Muscle layer of duodenum (tissue), 2 donors: ENCODE measurements at regions not wholly inside any gene's neighbourhood (a gene's known extent, or its start where the extent isn't known, plus 50 kb on each side); places are given as distances from the start of the nearest gene placed in this dataset.

Source experiments
- H3K27ac ChIP-seq: one replicate; pipeline ENCODE4 v1.7.0; 2013; ENCODE audit warnings: mild to moderate bottlenecking, low read length
- H3K27me3 ChIP-seq: one replicate; pipeline ENCODE4 v1.7.0; 2013; ENCODE audit warnings: low read depth, mild to moderate bottlenecking, control low read depth, low read length
- H3K36me3 ChIP-seq, 2 donors: one replicate each; pipeline ENCODE4 v1.7.0; 2013; ENCODE audit warnings: low read length in 2 of 2, control low read depth in 1 of 2, mild to moderate bottlenecking in 1 of 2; ENCODE audit not compliant: insufficient read depth in 2 of 2, control insufficient read depth in 1 of 2
- H3K4me1 ChIP-seq, 2 donors: one replicate each; pipeline ENCODE4 v1.7.0; 2013; ENCODE audit warnings: low read length in 2 of 2, mild to moderate bottlenecking in 2 of 2, control low read depth in 1 of 2, moderate library complexity in 1 of 2; ENCODE audit not compliant: insufficient read depth in 2 of 2, control insufficient read depth in 1 of 2
- H3K4me3 ChIP-seq, 2 donors: one replicate each; pipeline ENCODE4 v1.7.0; 2013; ENCODE audit warnings: low read length in 2 of 2, low read depth in 1 of 2, mild to moderate bottlenecking in 1 of 2
- H3K9me3 ChIP-seq, 2 donors: one replicate each; pipeline ENCODE4 v1.7.0; 2013; ENCODE audit warnings: low read length in 2 of 2, control low read depth in 1 of 2, mild to moderate bottlenecking in 1 of 2; ENCODE audit not compliant: control insufficient read depth in 1 of 2
- donor health status: healthy.

- no peak overlapping the region for H3K27ac ChIP-seq
- no peaks in the 10 kb centered on the region for H3K36me3 ChIP-seq
- no peaks in the 10 kb centered on the region for H3K27me3 ChIP-seq
- H3K4me3 ChIP-seq: no peak overlapping the region
- H3K4me1 ChIP-seq: no peaks in the 10 kb centered on the region
- no peaks in the 10 kb centered on the region for H3K9me3 ChIP-seq
Observed at GRCh38 chr1:187443939-187444338, 615.2 kb downstream of the PLA2G4A start.

- Histone ChIP-seq H3K9me3 (no peaks in the 10 kb centered on the region), H3K4me3 (no peak overlapping the region), H3K27ac (no peak overlapping the region), H3K27me3 (no peaks in the 10 kb centered on the region), H3K36me3 (no peaks in the 10 kb centered on the region), H3K4me1 (no peaks in the 10 kb centered on the region)
Observed at GRCh38 chr1:187445066-187445465, 616.3 kb downstream of the PLA2G4A start.

GRCh38 chr1:187451238-187451637 is 622.5 kb downstream of the PLA2G4A start:
- Histone ChIP-seq H3K4me1 (no peaks in the 10 kb centered on the region), H3K4me3 (no peak overlapping the region), H3K27me3 (no peaks in the 10 kb centered on the region), H3K9me3 (no peaks in the 10 kb centered on the region), H3K27ac (no peak overlapping the region), H3K36me3 (no peaks in the 10 kb centered on the region)

GRCh38 chr1:187454010-187454409 is 625.3 kb downstream of the PLA2G4A start:
- Histone ChIP-seq H3K36me3 (no peaks in the 10 kb centered on the region), H3K27ac (no peak overlapping the region), H3K4me1 (no peaks in the 10 kb centered on the region), H3K9me3 (no peaks in the 10 kb centered on the region), H3K4me3 (no peak overlapping the region), H3K27me3 (no peaks in the 10 kb centered on the region)

GRCh38 chr1:187456446-187456845 is 627.7 kb downstream of the PLA2G4A start:
- Histone ChIP-seq H3K4me1 (no peaks in the 10 kb centered on the region), H3K36me3 (no peaks in the 10 kb centered on the region), H3K27ac (no peak overlapping the region), H3K4me3 (no peak overlapping the region), H3K27me3 (no peaks in the 10 kb centered on the region), H3K9me3 (no peaks in the 10 kb centered on the region)

DNA sequence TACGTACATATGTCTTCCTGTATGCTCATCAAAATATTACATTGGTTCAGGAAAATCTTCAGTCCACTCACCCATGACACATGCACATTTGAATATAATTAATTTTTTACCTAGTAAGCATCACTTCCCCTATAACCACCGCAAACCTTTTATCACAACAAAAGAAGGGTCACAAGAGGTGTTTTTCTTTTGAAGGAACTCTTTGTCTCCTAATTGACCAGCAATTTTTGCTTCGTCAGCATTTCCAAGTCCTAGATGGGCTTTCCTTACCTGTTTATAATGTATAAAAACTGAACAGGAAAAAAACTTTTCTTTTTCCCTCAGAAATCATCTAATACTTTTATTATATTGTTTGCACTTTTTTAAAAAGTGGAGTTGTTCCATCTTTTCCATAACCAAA is 631.3 kb downstream of the PLA2G4A start:
- Histone ChIP-seq H3K4me3 (no peak overlapping the region), H3K9me3 (peaks cover 3 to 8% of the 10 kb centered on the region in 2 donors), H3K27ac (no peak overlapping the region), H3K27me3 (no peaks in the 10 kb centered on the region), H3K36me3 (no peaks in the 10 kb centered on the region), H3K4me1 (no peaks in the 10 kb centered on the region)

DNA sequence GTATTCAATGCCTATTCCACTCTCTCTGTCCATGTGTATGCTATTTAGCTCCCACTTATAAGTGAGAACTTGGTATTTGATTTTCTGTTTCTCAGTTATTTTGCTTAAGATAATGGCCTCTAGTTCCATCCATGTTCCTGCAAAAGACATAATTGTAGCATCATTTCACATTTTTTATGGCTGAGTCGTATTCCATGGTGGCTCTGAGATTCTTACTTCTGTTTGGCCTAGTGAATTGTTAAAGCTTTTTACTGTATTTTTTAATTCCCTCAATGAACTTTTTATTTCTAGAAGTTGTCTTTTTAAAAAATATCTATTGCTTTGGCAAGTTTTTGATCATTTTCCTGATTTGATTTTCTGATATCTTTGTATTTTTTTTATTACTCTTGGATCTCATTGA is 635.6 kb downstream of the PLA2G4A start:
- peaks cover 3 to 18% of the 10 kb centered on the region in 2 donors for H3K9me3 ChIP-seq
- no peak overlapping the region for H3K27ac ChIP-seq
- no peaks in the 10 kb centered on the region for H3K27me3 ChIP-seq
- H3K4me1 ChIP-seq: no peaks in the 10 kb centered on the region
- H3K36me3 ChIP-seq: no peaks in the 10 kb centered on the region
- no peak overlapping the region for H3K4me3 ChIP-seq

DNA sequence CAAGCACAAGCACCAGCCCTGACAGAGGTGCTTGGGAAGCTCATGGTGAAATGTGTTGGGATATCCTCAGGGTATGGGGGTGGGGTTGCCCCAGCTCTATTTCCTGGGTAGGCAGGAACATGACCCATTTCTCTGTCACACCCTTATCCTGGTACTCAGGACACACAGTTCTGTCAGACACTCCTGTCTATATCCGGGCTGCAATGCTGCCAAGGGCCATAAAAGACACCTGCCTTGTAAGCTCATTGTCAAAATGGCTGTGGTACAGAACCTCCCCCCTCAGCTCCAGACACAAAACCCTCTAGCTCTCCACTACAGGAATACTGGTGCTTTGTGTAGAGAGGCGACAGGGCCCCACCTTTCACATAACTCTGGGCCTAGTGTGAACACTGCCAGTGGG is 636.7 kb downstream of the PLA2G4A start:
- Histone ChIP-seq H3K4me3 (no peak overlapping the region), H3K9me3 (peaks cover 3 to 18% of the 10 kb centered on the region in 2 donors), H3K36me3 (no peaks in the 10 kb centered on the region), H3K27ac (no peak overlapping the region), H3K27me3 (no peaks in the 10 kb centered on the region), H3K4me1 (no peaks in the 10 kb centered on the region)

DNA sequence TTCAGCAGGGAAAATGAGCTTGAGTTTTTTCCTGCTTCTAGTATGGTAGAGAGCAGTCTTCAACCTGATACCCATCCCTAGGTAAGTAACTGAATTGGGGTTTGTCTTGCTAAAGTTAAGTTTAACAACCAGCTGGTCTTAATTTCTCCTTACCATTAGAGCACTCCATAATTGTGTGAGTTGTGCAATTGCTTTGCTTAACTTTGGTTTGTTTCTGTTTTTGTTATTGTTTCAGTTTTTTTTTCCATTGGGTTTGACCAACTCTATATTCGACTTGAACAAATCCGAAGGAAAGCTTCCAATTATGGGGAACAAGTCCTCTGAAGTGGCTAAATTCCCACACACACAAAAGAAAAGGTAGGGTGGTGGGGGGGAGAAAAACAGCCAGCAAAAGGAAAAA is 641.1 kb downstream of the PLA2G4A start:
- H3K4me1 ChIP-seq: no peaks in the 10 kb centered on the region

DNA sequence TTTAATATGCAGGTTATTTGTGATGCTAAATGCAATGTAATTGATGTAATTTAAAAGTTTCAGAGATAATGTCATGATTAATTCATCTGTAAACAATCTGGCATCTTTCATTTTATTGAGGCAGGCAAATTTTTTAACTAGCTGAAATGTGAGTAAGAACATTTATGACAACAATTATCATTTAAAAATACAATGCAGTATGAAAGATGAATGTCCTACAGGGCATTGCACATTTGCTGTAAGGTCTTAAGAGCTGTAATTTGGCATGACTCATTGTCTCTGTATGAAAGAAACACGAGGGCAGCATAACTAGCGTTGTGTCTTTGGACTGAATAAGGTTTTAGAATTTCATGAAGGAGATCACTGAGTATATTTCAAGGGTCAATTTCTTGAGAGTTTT is 642.8 kb downstream of the PLA2G4A start:
- Histone ChIP-seq H3K9me3 (no peaks in the 10 kb centered on the region), H3K36me3 (no peaks in the 10 kb centered on the region), H3K27me3 (no peaks in the 10 kb centered on the region), H3K27ac (no peak overlapping the region), H3K4me1 (no peaks in the 10 kb centered on the region), H3K4me3 (no peak overlapping the region)

More for the DNA sequence above, 641.1 kb downstream of the PLA2G4A start:
- peaks cover 0 to 12% of the 10 kb centered on the region in 2 donors for H3K9me3 ChIP-seq
- H3K36me3 ChIP-seq: no peaks in the 10 kb centered on the region
- no peak overlapping the region for H3K27ac ChIP-seq
- H3K27me3 ChIP-seq: no peaks in the 10 kb centered on the region
- no peak overlapping the region for H3K4me3 ChIP-seq

- Histone ChIP-seq H3K27me3 (no peaks in the 10 kb centered on the region), H3K27ac (no peak overlapping the region), H3K9me3 (no peaks in the 10 kb centered on the region), H3K36me3 (no peaks in the 10 kb centered on the region), H3K4me1 (no peaks in the 10 kb centered on the region), H3K4me3 (no peak overlapping the region)
Observed at GRCh38 chr1:187474336-187474735, 645.6 kb downstream of the PLA2G4A start.

GRCh38 chr1:187476671-187477070 is 647.9 kb downstream of the PLA2G4A start:
- H3K4me3 ChIP-seq: no peak overlapping the region
- H3K27me3 ChIP-seq: no peaks in the 10 kb centered on the region
- no peak overlapping the region for H3K27ac ChIP-seq
- no peaks in the 10 kb centered on the region for H3K4me1 ChIP-seq
- H3K9me3 ChIP-seq: no peaks in the 10 kb centered on the region
- H3K36me3 ChIP-seq: no peaks in the 10 kb centered on the region
